GM12878 (cell line): ENCODE measurements at regions not wholly inside any gene's neighbourhood (a gene's known extent, or its start where the extent isn't known, plus 50 kb on each side); places are given as distances from the start of the nearest gene placed in this dataset.

ENCODE experiments used
- CTCF ChIP-seq, 3 experiments: IDR thresholded peaks in 2 of 3; conservative IDR thresholded peaks in 1 of 3; 2 replicates each; pipeline ENCODE4 v1.5.1; 2011; ENCODE audit warnings: low read depth in 3 of 3, low read length in 3 of 3, mild to moderate bottlenecking in 3 of 3, control low read depth in 2 of 3, moderate library complexity in 2 of 3, inconsistent platforms in 1 of 3, mixed read lengths in 1 of 3; ENCODE audit not compliant: control insufficient read depth in 2 of 3, insufficient read depth in 1 of 3; ENCODE audit errors: extremely low read depth in 1 of 3
- HDAC2 ChIP-seq: fragments of 200-600 bp; sonication (generic); IDR thresholded peaks from 2 replicates; pipeline ENCODE4 v1.6.1; 2017
- MYC ChIP-seq: IDR thresholded peaks from 2 replicates; pipeline ENCODE4 v1.6.1; 2011; ENCODE audit warnings: mild to moderate bottlenecking, low read length, moderate library complexity, inconsistent platforms; ENCODE audit not compliant: insufficient read depth, insufficient replicate concordance, insufficient read length, severe bottlenecking
- PBX3 ChIP-seq: IDR thresholded peaks from 2 replicates; pipeline ENCODE4 v1.6.1; 2011; ENCODE audit warnings: mild to moderate bottlenecking, low read depth, low read length, moderate library complexity; ENCODE audit not compliant: insufficient replicate concordance
- RB1 ChIP-seq: fragments of 450-650 bp; formaldehyde crosslinking; IDR thresholded peaks from 2 replicates; pipeline ENCODE4 v1.6.1; 2017; ENCODE audit warnings: mild to moderate bottlenecking, borderline replicate concordance
- SREBF2 ChIP-seq: IDR thresholded peaks from 2 replicates; pipeline ENCODE4 v1.6.1; 2012; ENCODE audit warnings: mild to moderate bottlenecking, low read length
- TF ChIP-seq, protein P1 (sequence below): fragments of 450-650 bp; IDR thresholded peaks from 2 replicates; pipeline ENCODE4 v1.6.1; 2018; ENCODE audit warnings: borderline replicate concordance, mild to moderate bottlenecking; ENCODE audit not compliant: partially characterized antibody
- TF ChIP-seq, protein P2 (sequence below): fragments of 450-650 bp; IDR thresholded peaks from 2 replicates; pipeline ENCODE4 v1.6.1; 2017; ENCODE audit warnings: low read depth, mild to moderate bottlenecking, moderate library complexity

GRCh38 chr9:86663905-86664304 is 283.4 kb downstream of the GAS1 start:
- TF ChIP-seq MYC (no peak), PBX3 (no peak), CTCF (IDR thresholded peaks at IDR 0.05 in 2 of 3, conservative IDR thresholded peaks at IDR 0.05 in 1 of 3; ENCODE audit: control insufficient read depth in 2 of 3, extremely low read depth in 1 of 3, insufficient read depth in 1 of 3, low read depth in 3 of 3, low read length in 3 of 3) (no peak), RB1 (no peak), HDAC2 (no peak), SREBF2 (no peak)
- TF ChIP-seq, protein P1, sequence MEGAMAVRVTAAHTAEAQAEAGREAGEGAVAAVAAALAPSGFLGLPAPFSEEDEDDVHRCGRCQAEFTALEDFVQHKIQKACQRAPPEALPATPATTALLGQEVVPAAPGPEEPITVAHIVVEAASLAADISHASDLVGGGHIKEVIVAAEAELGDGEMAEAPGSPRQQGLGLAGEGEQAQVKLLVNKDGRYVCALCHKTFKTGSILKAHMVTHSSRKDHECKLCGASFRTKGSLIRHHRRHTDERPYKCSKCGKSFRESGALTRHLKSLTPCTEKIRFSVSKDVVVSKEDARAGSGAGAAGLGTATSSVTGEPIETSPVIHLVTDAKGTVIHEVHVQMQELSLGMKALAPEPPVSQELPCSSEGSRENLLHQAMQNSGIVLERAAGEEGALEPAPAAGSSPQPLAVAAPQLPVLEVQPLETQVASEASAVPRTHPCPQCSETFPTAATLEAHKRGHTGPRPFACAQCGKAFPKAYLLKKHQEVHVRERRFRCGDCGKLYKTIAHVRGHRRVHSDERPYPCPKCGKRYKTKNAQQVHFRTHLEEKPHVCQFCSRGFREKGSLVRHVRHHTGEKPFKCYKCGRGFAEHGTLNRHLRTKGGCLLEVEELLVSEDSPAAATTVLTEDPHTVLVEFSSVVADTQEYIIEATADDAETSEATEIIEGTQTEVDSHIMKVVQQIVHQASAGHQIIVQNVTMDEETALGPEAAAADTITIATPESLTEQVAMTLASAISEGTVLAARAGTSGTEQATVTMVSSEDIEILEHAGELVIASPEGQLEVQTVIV: no peak
- TF ChIP-seq, protein P2, sequence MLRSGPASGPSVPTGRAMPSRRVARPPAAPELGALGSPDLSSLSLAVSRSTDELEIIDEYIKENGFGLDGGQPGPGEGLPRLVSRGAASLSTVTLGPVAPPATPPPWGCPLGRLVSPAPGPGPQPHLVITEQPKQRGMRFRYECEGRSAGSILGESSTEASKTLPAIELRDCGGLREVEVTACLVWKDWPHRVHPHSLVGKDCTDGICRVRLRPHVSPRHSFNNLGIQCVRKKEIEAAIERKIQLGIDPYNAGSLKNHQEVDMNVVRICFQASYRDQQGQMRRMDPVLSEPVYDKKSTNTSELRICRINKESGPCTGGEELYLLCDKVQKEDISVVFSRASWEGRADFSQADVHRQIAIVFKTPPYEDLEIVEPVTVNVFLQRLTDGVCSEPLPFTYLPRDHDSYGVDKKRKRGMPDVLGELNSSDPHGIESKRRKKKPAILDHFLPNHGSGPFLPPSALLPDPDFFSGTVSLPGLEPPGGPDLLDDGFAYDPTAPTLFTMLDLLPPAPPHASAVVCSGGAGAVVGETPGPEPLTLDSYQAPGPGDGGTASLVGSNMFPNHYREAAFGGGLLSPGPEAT: no peak
